ENCODE measurements at regions not wholly inside any gene's neighbourhood (a gene's known extent, or its start where the extent isn't known, plus 50 kb on each side); places are given as distances from the start of the nearest gene placed in this dataset.

DNA sequence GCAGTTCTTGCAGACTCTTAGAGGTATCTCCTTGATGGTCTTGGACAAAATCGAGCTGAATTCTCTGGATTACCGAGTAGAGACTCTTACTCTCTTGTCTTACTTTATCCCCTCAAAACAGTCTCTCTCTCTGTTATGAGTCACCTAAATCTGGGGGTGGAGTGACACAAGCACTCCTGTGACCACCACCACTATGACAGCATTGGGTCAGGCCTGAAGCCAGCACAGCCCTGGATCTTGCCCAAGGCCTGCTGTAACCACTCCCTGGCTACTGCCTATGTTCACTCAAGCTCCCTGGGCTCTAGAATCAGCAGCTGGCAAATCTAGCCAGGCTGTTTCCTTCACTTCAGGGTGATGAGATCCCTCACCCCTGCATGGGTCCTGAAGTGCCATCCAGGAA, 662.5 kb downstream of the LUZP2 start:
- Histone ChIP-seq H3K36me3 (ENCODE audit: insufficient read depth, low read length) (no peaks in the 10 kb centered on the region), H3K9me3 (ENCODE audit: control insufficient read depth, insufficient read depth, low read length) (no peaks in the 10 kb centered on the region), H3K4me1 (ENCODE audit: insufficient read depth, low read length) (no peaks in the 10 kb centered on the region), H3K9ac (ENCODE audit: low read depth, low read length) (no peak overlapping the region)

DNA sequence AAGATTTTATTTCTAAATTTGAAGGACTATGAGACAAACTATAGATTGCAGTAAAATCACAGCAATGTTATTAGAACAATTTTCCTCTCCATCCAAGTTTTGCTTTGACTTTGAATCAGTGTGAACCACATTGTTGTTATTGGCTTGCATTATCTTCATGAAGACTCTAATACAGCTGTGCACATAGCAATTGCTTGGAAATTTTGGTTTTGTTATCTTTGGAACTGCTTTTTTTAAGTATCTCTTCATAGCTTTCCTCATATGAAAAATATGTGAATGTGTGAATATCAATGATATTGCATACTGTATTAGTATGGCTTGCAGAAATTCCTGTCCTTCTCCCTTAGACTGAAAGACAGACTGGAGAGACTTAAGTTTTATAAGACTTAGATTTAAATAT, 666.6 kb downstream of the LUZP2 start:
- H3K9ac ChIP-seq (ENCODE audit: low read depth, low read length), result no peak overlapping the region
- no peaks in the 10 kb centered on the region for H3K9me3 ChIP-seq (ENCODE audit: control insufficient read depth, insufficient read depth, low read length)
- no peaks in the 10 kb centered on the region for H3K4me1 ChIP-seq (ENCODE audit: insufficient read depth, low read length)
- no peaks in the 10 kb centered on the region for H3K36me3 ChIP-seq (ENCODE audit: insufficient read depth, low read length)

DNA sequence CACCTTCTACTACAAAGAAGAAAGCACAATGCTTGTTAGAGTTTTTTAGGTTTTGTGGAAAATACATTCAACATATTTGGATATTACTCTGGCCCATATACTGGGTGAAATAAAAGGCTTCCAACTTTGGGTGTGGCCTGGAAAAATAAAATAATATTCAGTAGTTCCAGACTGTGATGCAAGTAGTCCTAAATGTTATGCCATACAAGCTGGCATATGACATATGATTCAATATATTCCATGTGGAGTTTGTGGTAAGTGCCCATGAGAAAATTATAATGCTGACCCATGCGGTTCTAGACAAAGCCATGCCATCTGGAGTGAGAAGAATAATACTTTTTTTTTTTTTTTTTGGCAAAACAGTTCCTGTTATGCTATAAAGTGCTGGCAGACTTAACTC, 683.3 kb downstream of the LUZP2 start:
- H3K4me1 ChIP-seq (ENCODE audit: insufficient read depth, low read length), result no peaks in the 10 kb centered on the region

DNA sequence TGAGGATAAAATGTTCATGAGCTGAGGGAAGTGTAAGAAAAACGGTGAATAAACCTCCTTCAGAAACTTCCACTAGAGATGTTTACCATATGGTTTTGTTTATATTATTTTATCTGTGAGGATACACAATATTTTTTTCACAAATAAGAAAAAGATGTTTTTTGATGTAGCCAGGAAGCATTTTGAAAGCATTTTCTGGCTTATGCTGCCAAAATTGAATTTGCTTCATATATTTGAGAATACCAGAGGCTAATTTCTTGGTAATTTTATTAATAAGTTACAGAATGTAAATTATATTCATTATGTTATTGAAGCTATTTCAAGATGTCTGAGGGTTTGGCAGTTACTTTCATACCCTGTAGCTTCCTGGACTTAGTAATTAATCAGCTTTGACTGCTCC, 686.6 kb downstream of the LUZP2 start:
- H3K36me3 ChIP-seq (ENCODE audit: insufficient read depth, low read length), result no peaks in the 10 kb centered on the region
- H3K9ac ChIP-seq (ENCODE audit: low read depth, low read length), result no peak overlapping the region
- H3K4me1 ChIP-seq (ENCODE audit: insufficient read depth, low read length), result no peaks in the 10 kb centered on the region
- H3K9me3 ChIP-seq (ENCODE audit: control insufficient read depth, insufficient read depth, low read length), result no peaks in the 10 kb centered on the region

More for the DNA sequence above, 683.3 kb downstream of the LUZP2 start:
- H3K36me3 ChIP-seq (ENCODE audit: insufficient read depth, low read length), result no peaks in the 10 kb centered on the region
- no peaks in the 10 kb centered on the region for H3K9me3 ChIP-seq (ENCODE audit: control insufficient read depth, insufficient read depth, low read length)
- no peak overlapping the region for H3K9ac ChIP-seq (ENCODE audit: low read depth, low read length)

DNA sequence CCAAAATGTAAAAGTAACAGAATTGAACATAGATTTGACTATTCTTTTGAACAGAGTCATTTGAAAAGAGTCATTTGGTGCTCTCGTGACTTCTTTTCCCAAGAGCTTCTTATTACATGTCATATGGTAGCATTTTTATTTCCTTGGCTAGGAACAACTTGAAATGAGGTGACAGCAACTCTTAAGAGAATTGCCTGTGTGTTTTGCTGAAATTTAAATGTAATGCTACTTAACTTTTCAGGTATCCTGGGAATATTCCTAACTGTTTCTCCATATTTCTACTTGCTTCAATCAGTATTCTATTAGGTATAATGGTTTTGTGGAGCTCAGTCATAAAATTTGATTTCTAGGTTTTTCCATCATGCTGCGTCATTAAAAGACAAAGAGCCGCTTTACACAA, 700.7 kb downstream of the LUZP2 start:
- Histone ChIP-seq H3K4me1 (ENCODE audit: insufficient read depth, low read length) (no peaks in the 10 kb centered on the region; the same call in 1 of the 2 replicates), H3K36me3 (ENCODE audit: insufficient read depth, low read length) (no peaks in the 10 kb centered on the region), H3K9ac (ENCODE audit: low read depth, low read length) (no peak overlapping the region), H3K9me3 (ENCODE audit: control insufficient read depth, insufficient read depth, low read length) (no peaks in the 10 kb centered on the region)

DNA sequence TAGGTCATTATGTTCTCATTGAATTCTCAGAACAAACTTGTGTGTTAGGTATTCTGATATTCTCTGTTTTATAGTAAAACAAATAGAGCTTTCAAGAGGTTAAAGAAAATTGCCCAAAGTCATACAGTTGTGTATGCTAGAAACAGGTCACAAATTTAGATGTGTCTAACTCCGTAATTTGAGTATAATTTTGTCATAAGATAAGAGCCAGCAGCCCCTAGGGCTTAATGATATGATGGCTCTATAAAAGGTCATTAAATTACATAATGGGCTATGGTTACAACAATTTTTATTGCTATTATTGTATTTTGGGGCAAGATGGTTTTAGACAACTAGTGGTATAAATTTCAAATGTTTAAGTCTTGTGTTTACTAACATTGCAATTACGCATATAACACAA, 701.9 kb downstream of the LUZP2 start:
- H3K36me3 ChIP-seq (ENCODE audit: insufficient read depth, low read length), result no peaks in the 10 kb centered on the region
- H3K9me3 ChIP-seq (ENCODE audit: control insufficient read depth, insufficient read depth, low read length), result no peaks in the 10 kb centered on the region
- no peaks in the 10 kb centered on the region; the same call in 1 of the 2 replicates for H3K4me1 ChIP-seq (ENCODE audit: insufficient read depth, low read length)
- no peak overlapping the region for H3K9ac ChIP-seq (ENCODE audit: low read depth, low read length)

DNA sequence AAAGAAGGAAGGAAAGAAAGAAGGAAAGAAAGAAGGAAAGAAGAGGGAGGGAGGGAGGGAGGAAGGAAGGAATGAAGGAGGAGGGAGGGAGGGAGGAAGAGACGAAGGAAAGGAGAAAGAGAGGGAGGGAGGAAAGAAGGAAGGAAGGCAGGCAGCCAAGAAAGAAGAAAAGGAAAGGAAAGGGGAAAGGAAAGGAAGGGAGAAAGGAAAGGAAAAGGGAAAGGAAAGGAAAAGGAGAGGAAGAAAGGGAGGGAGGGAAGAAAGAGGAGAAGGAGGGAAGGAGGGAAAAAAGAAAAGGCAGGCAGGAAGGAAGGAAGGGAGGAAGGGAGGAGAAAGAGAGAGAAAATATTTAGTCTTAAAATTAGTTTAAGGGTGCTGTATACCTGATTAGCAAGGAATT, 704.1 kb downstream of the LUZP2 start:
- H3K9ac ChIP-seq (ENCODE audit: low read depth, low read length), result no peak overlapping the region
- no peaks in the 10 kb centered on the region for H3K36me3 ChIP-seq (ENCODE audit: insufficient read depth, low read length)
- H3K4me1 ChIP-seq (ENCODE audit: insufficient read depth, low read length), result no peaks in the 10 kb centered on the region; the same call in 1 of the 2 replicates
- H3K9me3 ChIP-seq (ENCODE audit: control insufficient read depth, insufficient read depth, low read length), result no peaks in the 10 kb centered on the region

DNA sequence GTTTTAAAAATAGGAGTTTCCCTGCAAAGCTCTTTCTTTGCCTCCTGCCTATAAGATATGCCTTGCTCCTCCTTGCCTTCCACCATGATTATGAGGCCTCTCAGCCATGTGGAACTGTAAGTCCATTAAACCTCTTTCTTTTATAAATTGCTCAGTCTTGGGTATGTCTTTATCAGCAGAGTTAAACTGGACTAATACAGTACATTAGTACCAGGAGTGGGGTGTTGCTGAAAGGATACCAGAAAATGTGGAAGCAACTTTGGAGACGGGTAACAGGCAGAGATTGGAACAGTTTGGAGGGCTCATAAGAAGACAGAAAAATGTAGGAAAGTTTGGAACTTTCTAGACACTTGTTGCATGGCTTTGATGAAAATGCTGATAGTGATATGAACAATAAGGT, 709.9 kb downstream of the LUZP2 start:
- H3K36me3 ChIP-seq (ENCODE audit: insufficient read depth, low read length), result no peaks in the 10 kb centered on the region
- no peaks in the 10 kb centered on the region; the same call in 1 of the 2 replicates for H3K4me1 ChIP-seq (ENCODE audit: insufficient read depth, low read length)
- no peaks in the 10 kb centered on the region; the same call in 1 of the 2 replicates for H3K9me3 ChIP-seq (ENCODE audit: control insufficient read depth, insufficient read depth, low read length)
- no peak overlapping the region for H3K9ac ChIP-seq (ENCODE audit: low read depth, low read length)

DNA sequence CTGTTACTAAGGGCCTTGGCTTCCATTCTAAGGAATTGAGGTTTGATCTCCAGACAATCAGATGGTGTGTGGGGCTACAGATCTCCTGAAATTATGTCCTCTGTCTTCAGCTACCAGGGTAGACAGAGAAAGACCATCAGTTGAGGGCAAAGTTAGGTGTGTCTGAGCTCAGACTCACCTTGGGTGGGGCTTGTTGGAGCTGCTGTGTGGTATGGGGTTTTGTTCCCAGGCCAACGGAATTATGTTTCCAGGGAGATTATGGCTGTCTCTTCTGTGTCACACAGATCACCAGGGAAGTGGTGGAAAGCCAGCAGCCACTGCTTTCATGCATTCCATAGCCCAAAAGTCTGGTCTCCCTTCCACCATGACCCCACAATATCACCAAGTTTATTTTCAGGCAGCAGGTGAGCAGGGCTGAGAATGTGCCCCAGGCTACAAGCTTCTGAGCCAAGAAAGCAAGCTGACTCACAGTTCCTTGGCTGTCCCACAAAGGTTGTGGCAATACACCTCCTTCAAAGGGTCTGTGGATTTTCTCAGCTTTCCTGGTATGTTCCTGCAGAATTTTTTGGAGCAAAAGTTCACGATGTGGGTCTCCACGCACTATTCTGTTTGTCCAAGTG, 714.9 kb downstream of the LUZP2 start:
- no peaks in the 10 kb centered on the region for H3K4me1 ChIP-seq (ENCODE audit: insufficient read depth, low read length)

DNA sequence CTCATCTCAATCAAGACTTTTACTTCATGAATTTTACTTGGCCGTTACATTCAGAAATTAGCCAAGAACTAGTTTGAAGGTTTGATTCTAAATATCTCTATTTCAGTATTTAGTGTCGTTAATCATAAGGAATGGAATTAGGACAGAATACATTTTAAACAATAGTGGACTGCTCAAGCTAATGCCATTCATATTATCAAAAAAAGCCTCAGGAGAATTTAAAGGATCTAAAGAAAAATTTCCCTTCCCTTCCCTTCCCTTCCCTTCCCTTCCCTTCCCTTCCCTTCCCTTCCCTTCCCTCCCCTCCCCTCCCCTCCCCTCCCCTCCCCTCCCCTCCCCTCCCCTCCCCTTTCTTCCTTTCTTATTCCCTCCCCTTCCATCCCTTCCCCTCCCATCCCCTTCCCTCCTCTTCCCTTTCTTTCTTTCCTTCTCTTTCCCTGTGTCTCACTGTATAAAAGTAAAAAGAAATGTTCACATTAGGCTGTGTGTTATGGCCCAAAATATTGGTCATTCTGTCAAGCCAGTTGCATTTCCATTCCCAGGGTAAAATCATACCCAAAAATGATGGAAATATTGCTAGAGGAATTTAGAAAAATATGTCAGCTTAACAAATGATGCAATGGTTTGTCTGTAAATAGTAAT, 717.8 kb downstream of the LUZP2 start:
- H3K4me1 ChIP-seq (ENCODE audit: insufficient read depth, low read length), result no peaks in the 10 kb centered on the region
- no peaks in the 10 kb centered on the region for H3K36me3 ChIP-seq (ENCODE audit: insufficient read depth, low read length)
- H3K9ac ChIP-seq (ENCODE audit: low read depth, low read length), result no peak overlapping the region
- no peaks in the 10 kb centered on the region for H3K9me3 ChIP-seq (ENCODE audit: control insufficient read depth, insufficient read depth, low read length)

More for the DNA sequence above, 714.9 kb downstream of the LUZP2 start:
- H3K9me3 ChIP-seq (ENCODE audit: control insufficient read depth, insufficient read depth, low read length), result no peaks in the 10 kb centered on the region; the same call in 1 of the 2 replicates
- no peak overlapping the region for H3K9ac ChIP-seq (ENCODE audit: low read depth, low read length)
- no peaks in the 10 kb centered on the region for H3K36me3 ChIP-seq (ENCODE audit: insufficient read depth, low read length)

DNA sequence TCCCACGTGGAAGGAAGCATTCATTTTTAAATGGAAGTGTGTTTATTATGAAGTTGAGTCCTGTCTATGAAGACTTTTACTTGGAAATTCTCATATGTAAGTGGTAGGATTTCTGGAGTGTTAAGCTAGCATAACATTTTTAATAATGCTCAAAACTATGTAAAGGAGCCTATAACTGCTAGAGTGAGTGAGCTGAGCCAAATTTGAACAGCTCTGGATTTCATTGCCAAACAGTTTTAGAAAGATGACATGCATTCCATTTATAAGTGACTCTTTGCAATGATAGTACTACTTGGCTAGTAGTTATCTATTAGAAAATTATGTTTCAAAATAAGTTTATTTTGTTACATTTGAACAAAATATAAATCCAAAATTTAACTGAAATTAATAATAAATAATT, 721.2 kb downstream of the LUZP2 start:
- H3K4me1 ChIP-seq (ENCODE audit: insufficient read depth, low read length), result no peaks in the 10 kb centered on the region
- H3K9ac ChIP-seq (ENCODE audit: low read depth, low read length), result no peak overlapping the region
- no peaks in the 10 kb centered on the region for H3K9me3 ChIP-seq (ENCODE audit: control insufficient read depth, insufficient read depth, low read length)
- H3K36me3 ChIP-seq (ENCODE audit: insufficient read depth, low read length), result no peaks in the 10 kb centered on the region

DNA sequence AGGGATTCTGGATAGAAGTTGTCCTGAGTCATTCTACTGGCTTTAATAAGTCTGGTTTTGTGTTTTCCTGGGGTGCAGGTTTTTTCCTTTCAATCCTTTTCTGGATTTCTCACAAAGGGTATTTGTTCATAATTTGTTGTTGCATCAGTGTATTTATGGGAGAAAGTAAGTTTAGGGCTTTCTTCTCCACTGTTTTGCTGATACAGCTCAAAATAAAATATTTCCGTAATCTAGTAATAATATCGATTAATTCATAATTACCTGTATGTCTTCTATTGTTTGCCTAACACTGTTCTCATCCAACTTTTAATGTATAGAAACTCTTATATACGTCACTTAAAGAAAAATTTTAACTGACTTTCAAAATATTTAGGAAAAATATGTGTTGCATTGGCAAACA, 728.2 kb downstream of the LUZP2 start:
- Histone ChIP-seq H3K36me3 (ENCODE audit: insufficient read depth, low read length) (no peaks in the 10 kb centered on the region), H3K4me1 (ENCODE audit: insufficient read depth, low read length) (no peaks in the 10 kb centered on the region), H3K9ac (ENCODE audit: low read depth, low read length) (no peak overlapping the region), H3K9me3 (ENCODE audit: control insufficient read depth, insufficient read depth, low read length) (no peaks in the 10 kb centered on the region)

DNA sequence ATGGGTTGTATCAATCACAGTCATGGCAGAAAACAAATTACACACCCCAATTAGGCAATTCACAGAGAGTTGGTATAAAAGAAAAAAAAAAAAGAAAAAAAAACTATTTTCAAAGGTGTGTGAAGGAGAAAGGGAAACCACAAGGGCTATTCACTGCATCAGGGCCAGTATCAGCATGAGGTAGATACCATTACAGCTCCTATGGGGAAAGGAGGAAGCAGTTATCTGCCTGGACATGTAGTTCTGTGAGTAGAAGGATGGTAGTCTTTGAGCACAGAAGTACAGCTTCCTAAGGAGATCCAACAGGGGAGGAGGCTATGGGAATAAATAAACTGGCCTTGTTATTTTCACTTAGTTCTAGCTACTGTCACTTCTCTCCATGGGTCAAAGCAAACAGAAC, 746.1 kb downstream of the LUZP2 start:
- H3K9me3 ChIP-seq (ENCODE audit: control insufficient read depth, insufficient read depth, low read length), result no peaks in the 10 kb centered on the region; the same call in 1 of the 2 replicates
- H3K9ac ChIP-seq (ENCODE audit: low read depth, low read length), result no peak overlapping the region
- H3K36me3 ChIP-seq (ENCODE audit: insufficient read depth, low read length), result no peaks in the 10 kb centered on the region
- no peaks in the 10 kb centered on the region for H3K4me1 ChIP-seq (ENCODE audit: insufficient read depth, low read length)

DNA sequence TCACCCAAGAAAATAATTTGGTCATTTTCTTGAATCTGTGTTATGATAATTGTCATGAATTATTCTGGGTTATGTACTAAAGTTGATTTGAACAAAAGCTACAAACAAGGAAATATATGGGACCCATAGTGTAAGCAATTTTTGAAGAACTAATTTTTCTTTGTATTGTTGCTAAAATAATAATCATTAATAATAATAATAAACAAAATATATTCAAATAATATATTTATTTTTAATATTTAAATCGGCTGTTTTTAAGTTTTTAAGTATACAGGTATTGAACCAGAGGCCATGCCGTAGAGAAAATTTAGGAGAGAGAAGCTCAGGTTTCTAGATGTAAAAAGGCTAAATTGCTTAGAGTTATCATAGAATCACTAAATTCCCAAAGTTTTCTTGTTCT, 747.3 kb downstream of the LUZP2 start:
- H3K9me3 ChIP-seq (ENCODE audit: control insufficient read depth, insufficient read depth, low read length), result no peaks in the 10 kb centered on the region; the same call in 1 of the 2 replicates
- no peaks in the 10 kb centered on the region for H3K36me3 ChIP-seq (ENCODE audit: insufficient read depth, low read length)
- no peak overlapping the region for H3K9ac ChIP-seq (ENCODE audit: low read depth, low read length)
- no peaks in the 10 kb centered on the region for H3K4me1 ChIP-seq (ENCODE audit: insufficient read depth, low read length)

DNA sequence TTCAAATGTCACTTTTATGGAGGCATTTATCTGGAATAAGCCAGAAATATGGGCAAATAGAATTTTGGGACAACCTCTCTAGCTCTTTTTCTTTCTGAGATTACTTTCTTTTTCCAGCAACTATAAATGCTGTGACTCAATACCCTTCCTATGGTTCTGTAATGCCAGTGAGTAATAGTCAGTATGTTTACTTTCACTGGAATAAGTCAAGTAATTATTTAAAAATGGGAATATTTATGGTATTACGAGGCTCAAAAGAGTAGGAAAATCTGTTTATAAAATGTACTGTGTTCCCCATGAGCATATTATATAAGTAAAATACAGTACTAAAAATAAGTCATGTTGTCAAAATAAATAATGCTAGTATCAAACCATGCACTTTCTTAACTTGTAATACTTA, 750.5 kb downstream of the LUZP2 start:
- Histone ChIP-seq H3K4me1 (ENCODE audit: insufficient read depth, low read length) (no peaks in the 10 kb centered on the region), H3K36me3 (ENCODE audit: insufficient read depth, low read length) (no peaks in the 10 kb centered on the region), H3K9ac (ENCODE audit: low read depth, low read length) (no peak overlapping the region), H3K9me3 (ENCODE audit: control insufficient read depth, insufficient read depth, low read length) (no peaks in the 10 kb centered on the region; the same call in 1 of the 2 replicates)

Data from ES-I3 (cell line).